ENCODE measurements at regions not wholly inside any gene's neighbourhood (a gene's known extent, or its start where the extent isn't known, plus 50 kb on each side); places are given as distances from the start of the nearest gene placed in this dataset.

GRCh38 chr20:48017992-48018391, 232.7 kb upstream of the SULF2 start:
- TF ChIP-seq CTCF (IDR thresholded peaks at IDR 0.05) (no peak), POLR2A (IDR thresholded peaks at IDR 0.05) (no peak), POLR2AphosphoS5 (IDR thresholded peaks at IDR 0.05; ENCODE audit: insufficient read depth in 1 of 2, low read depth in 1 of 2) (no peak)
